Caco-2 (cell line): ENCODE measurements at regions not wholly inside any gene's neighbourhood (a gene's known extent, or its start where the extent isn't known, plus 50 kb on each side); places are given as distances from the start of the nearest gene placed in this dataset.

Source experiments
- BruUV-seq: library from RNA; stranded (reverse); fragments of 400-500 nt; replicated peaks from 2 replicates; lab custom pipeline; 2021; lab: Mats Ljungman, UMichigan
- CTCF ChIA-PET: fragments of 300-600 bp; sonication (Branson Sonifier 250); formaldehyde crosslinking; loops from one replicate; lab custom pipeline; 2022; ENCODE audit warnings: antibody characterized with exemption; lab: Charles Lee
- POLR2A ChIA-PET: fragments of 300-600 bp; sonication (Branson Sonifier 250); formaldehyde crosslinking; loops from one replicate; lab custom pipeline; 2022; ENCODE audit warnings: antibody characterized with exemption; lab: Charles Lee
- DNase-seq, 2 experiments: peaks; one replicate each; pipeline versions ENCODE4 v3.0.0 to v3.0.0-alpha.2; 2020 to 2022
- H3K27me3 ChIP-seq: replicated peaks from 2 replicates; pipeline ENCODE4 v1.6.0; 2011; ENCODE audit warnings: low read length; ENCODE audit not compliant: control insufficient read depth, insufficient read depth
- H3K36me3 ChIP-seq: 2 replicates; pipeline ENCODE4 v1.5.1; 2011; ENCODE audit warnings: low read length; ENCODE audit not compliant: control insufficient read depth, insufficient read depth
- H3K4me1 ChIP-seq: fragments of 250-450 bp; sonication (Bioruptor Pico); 2 replicates; pipeline ENCODE4 v1.5.1; 2020; ENCODE audit warnings: mild to moderate bottlenecking
- H3K4me3 ChIP-seq: 2 replicates; pipeline ENCODE4 v1.5.1; 2011; ENCODE audit warnings: low read depth, mild to moderate bottlenecking, control low read depth, low read length
- H3K9me3 ChIP-seq: fragments of 250-450 bp; sonication (Bioruptor Pico); 2 replicates; pipeline ENCODE4 v1.5.1; 2020; ENCODE audit warnings: mild to moderate bottlenecking, moderate library complexity
- H3K27ac Mint-ChIP-seq: one replicate; pipeline ENCODE4 v1.8.0; 2022; ENCODE audit warnings: mixed read lengths; ENCODE audit not compliant: unreplicated experiment
- H3K27me3 Mint-ChIP-seq: one replicate; pipeline ENCODE4 v1.8.0; 2022; ENCODE audit warnings: mixed read lengths; ENCODE audit not compliant: insufficient read depth, unreplicated experiment
- H3K36me3 Mint-ChIP-seq: one replicate; pipeline ENCODE4 v1.8.0; 2022; ENCODE audit warnings: mild to moderate bottlenecking, mixed read lengths; ENCODE audit not compliant: insufficient read depth, unreplicated experiment
- H3K4me1 Mint-ChIP-seq: one replicate; pipeline ENCODE4 v1.8.0; 2022; ENCODE audit warnings: low read depth, mixed read lengths; ENCODE audit not compliant: unreplicated experiment
- H3K4me3 Mint-ChIP-seq: one replicate; pipeline ENCODE4 v1.8.0; 2022; ENCODE audit warnings: mild to moderate bottlenecking, moderate library complexity, mixed read lengths; ENCODE audit not compliant: unreplicated experiment
- H3K9me3 Mint-ChIP-seq: one replicate; pipeline ENCODE4 v1.8.0; 2022; ENCODE audit warnings: mixed read lengths; ENCODE audit not compliant: unreplicated experiment
- CTCF ChIP-seq, 2 experiments: fragments of 200-600 bp in 1 of 2; IDR thresholded peaks; 1 replicate in 1 of 2; 2 replicates in 1 of 2; pipeline versions ENCODE4 v1.5.1 to v1.8.0; 2011 to 2022; ENCODE audit warnings: antibody characterized with exemption in 1 of 2, control low read depth in 1 of 2, inconsistent platforms in 1 of 2, low read depth in 1 of 2, low read length in 1 of 2, mild to moderate bottlenecking in 1 of 2, moderate library complexity in 1 of 2; ENCODE audit not compliant: insufficient read depth in 1 of 2, severe bottlenecking in 1 of 2, unreplicated experiment in 1 of 2
- intact Hi-C: fragments of 100-400 bp; cut with micrococcal nuclease; formaldehyde crosslinking; loops from one replicate; pipeline ENCODE4 v1.10.0; 2022; ENCODE audit not compliant: unreplicated experiment

DNA sequence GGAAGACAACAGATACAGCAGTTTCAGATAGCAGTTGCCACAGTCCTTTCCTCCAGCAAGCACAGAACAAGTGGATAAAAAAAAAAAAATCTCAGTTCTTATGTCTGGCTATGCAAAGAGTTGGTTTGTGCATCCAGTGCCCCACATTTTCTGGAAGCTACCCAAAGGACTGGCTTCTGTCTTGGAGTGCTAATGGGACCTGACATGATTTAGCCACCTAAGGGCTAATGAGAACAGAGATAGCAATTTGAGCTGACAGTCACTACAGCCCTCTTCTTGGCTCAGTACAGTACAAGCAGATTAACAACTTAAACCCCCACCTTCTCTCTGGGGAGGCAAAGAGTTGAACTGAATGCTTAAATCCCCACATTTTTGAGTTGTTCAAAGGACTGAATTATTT is 976.8 kb downstream of the TBC1D32 start:
- Histone ChIP-seq H3K27me3 (no peaks in the 10 kb centered on the region), H3K9me3 (no peaks in the 10 kb centered on the region; the same call in 1 of the 2 replicates), H3K4me1 (no peaks in the 10 kb centered on the region), H3K36me3 (no peaks in the 10 kb centered on the region), H3K4me3 (no peak overlapping the region)
- H3K9me3 Mint-ChIP-seq: peaks cover 39% of the 10 kb centered on the region
- no peak for TF ChIP-seq CTCF (IDR thresholded peaks at IDR 0.05; ENCODE audit: insufficient read depth in 1 of 2, low read depth in 1 of 2, low read length in 1 of 2, severe bottlenecking in 1 of 2, unreplicated experiment in 1 of 2)
- H3K27ac Mint-ChIP-seq: no peak overlapping the region
- intact Hi-C loops: no loop called here
- no TSS peak for BruUV-seq
- H3K27me3 Mint-ChIP-seq: no peaks in the 10 kb centered on the region
- DNase-seq: no peak
- peaks cover 7% of the 10 kb centered on the region for H3K36me3 Mint-ChIP-seq
- POLR2A ChIA-PET: no interaction called here
- no peak overlapping the region for H3K4me3 Mint-ChIP-seq
- CTCF ChIA-PET: no interaction called here
- H3K4me1 Mint-ChIP-seq: no peaks in the 10 kb centered on the region

DNA sequence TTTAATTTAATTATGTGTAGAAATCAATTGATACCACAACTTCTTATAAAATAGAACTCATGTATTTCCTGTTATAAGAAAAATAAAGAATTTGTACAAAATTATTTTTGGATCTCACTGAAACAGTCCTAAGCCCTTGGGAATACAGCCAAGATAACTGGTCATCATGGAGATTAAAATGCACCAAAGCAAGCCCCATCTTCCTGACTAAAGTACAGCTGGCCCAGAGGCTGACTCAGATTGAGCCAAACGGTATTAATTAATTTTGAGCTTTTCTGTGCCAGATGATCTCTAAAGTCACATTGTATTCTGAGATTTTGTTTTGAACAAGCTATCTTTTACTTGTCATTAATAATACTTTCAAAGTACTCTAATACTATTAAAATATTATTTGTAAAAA is 978.5 kb downstream of the TBC1D32 start:
- no TSS peak for BruUV-seq
- Mint-ChIP-seq H3K4me1 (no peaks in the 10 kb centered on the region), H3K27me3 (no peaks in the 10 kb centered on the region), H3K36me3 (peaks cover 7% of the 10 kb centered on the region), H3K27ac (no peak overlapping the region), H3K9me3 (peaks cover 34% of the 10 kb centered on the region), H3K4me3 (no peak overlapping the region)
- no peaks in the 10 kb centered on the region for H3K27me3 ChIP-seq
- ChIA-PET POLR2A (no interaction called here), CTCF (no interaction called here)
- no peaks in the 10 kb centered on the region for H3K4me1 ChIP-seq
- H3K9me3 ChIP-seq: no peaks in the 10 kb centered on the region; the same call in 1 of the 2 replicates
- H3K4me3 ChIP-seq: no peak overlapping the region
- no peak for DNase-seq
- intact Hi-C loops: no loop called here
- TF ChIP-seq CTCF (IDR thresholded peaks at IDR 0.05; ENCODE audit: insufficient read depth in 1 of 2, low read depth in 1 of 2, low read length in 1 of 2, severe bottlenecking in 1 of 2, unreplicated experiment in 1 of 2): no peak
- no peaks in the 10 kb centered on the region for H3K36me3 ChIP-seq

DNA sequence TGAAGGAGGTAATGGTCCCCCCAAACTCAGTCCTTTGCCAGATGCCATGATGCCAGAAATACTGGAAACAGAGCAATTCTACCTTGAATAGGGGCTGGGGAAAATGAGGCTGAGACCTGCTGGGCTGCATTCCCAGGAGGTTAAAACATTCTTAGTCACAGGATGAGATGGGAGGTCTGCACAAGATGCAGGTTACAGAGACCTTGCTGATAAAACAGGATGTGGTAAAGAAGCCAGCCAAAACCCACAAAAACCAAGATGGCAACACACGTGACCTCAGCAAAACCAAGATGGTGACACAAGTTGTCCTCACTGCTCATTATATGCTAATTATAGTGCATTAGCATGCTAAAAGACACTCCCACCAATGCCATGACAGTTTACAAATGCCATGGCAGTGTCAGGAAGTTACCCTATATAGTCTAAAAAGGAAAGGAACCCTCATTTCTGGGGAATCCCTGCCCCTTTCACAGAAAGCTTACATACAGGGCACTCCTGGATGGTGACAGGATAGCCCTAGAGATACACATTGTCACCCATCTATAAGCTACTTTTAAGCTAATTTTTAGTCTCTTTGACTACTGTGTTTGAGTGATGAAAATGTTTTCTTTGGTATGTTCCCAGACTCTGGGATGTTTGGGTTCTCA is 979.7 kb downstream of the TBC1D32 start:
- peaks cover 27% of the 10 kb centered on the region for H3K9me3 Mint-ChIP-seq
- no TSS peak for BruUV-seq

More for the DNA sequence above, 979.7 kb downstream of the TBC1D32 start:
- no peaks in the 10 kb centered on the region for H3K4me1 ChIP-seq
- no peak for TF ChIP-seq CTCF (IDR thresholded peaks at IDR 0.05; ENCODE audit: insufficient read depth in 1 of 2, low read depth in 1 of 2, low read length in 1 of 2, severe bottlenecking in 1 of 2, unreplicated experiment in 1 of 2)
- Mint-ChIP-seq H3K27me3 (no peaks in the 10 kb centered on the region), H3K36me3 (peaks cover 7% of the 10 kb centered on the region), H3K4me1 (no peaks in the 10 kb centered on the region), H3K27ac (no peak overlapping the region), H3K4me3 (no peak overlapping the region)
- no peak for DNase-seq
- ChIA-PET CTCF (no interaction called here), POLR2A (no interaction called here)
- intact Hi-C loops: no loop called here
- H3K27me3 ChIP-seq: no peaks in the 10 kb centered on the region
- no peaks in the 10 kb centered on the region for H3K36me3 ChIP-seq
- no peaks in the 10 kb centered on the region; the same call in 1 of the 2 replicates for H3K9me3 ChIP-seq
- no peak overlapping the region for H3K4me3 ChIP-seq
